HFFc6 (cell line): ENCODE measurements at regions not wholly inside any gene's neighbourhood (a gene's known extent, or its start where the extent isn't known, plus 50 kb on each side); places are given as distances from the start of the nearest gene placed in this dataset.

Experiments used
- DNase-seq: peaks from one replicate; pipeline ENCODE4 v3.0.0-alpha.2; 2018
- H3K27ac Mint-ChIP-seq: 2 replicates; pipeline ENCODE4 v1.8.0; 2020; ENCODE audit warnings: mild to moderate bottlenecking, mixed read lengths
- H3K27me3 Mint-ChIP-seq: 2 replicates; pipeline ENCODE4 v1.8.0; 2021; ENCODE audit warnings: mild to moderate bottlenecking, moderate library complexity, mixed read lengths; ENCODE audit not compliant: insufficient read depth
- H3K36me3 Mint-ChIP-seq: 2 replicates; pipeline ENCODE4 v1.8.0; 2021; ENCODE audit warnings: low read depth, mixed read lengths
- H3K4me1 Mint-ChIP-seq: 2 replicates; pipeline ENCODE4 v1.8.0; 2020; ENCODE audit warnings: low read depth, mixed read lengths
- H3K4me3 Mint-ChIP-seq: 2 replicates; pipeline ENCODE4 v1.8.0; 2020; ENCODE audit warnings: mild to moderate bottlenecking, moderate library complexity, mixed read lengths
- H3K9me3 Mint-ChIP-seq: 2 replicates; pipeline ENCODE4 v1.8.0; 2020; ENCODE audit warnings: mild to moderate bottlenecking, mixed read lengths
- TF ChIP-seq, protein P1 (sequence below): fragments of 200-600 bp; sonication (generic); IDR thresholded peaks from 2 replicates; pipeline ENCODE4 v1.5.0; 2021; ENCODE audit warnings: antibody characterized with exemption, mild to moderate bottlenecking

DNA sequence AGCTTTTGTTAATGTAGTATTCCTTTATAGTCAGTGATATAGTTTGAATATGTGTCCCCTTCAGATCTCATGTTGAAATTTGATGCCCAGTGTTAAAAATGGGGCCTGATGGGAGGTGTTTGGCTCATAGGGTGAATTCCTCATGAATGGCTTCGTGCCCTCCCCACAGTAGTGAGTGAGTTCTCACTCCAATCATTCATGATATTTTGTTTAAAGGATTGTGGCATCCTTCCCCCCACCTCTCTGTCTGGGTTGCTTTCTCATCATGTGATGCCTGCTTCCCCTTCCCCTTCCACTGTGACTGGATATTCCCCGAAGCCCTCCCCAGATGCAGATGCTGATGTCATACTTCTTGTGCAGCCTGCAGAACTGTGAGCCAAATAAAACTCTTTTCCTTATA lies 649.8 kb upstream of the NR2F2 start:
- H3K36me3 Mint-ChIP-seq, result no peaks in the 10 kb centered on the region
- H3K27me3 Mint-ChIP-seq, result no peaks in the 10 kb centered on the region
- no peak overlapping the region for H3K4me3 Mint-ChIP-seq
- no peaks in the 10 kb centered on the region for H3K9me3 Mint-ChIP-seq
- no peak overlapping the region for H3K27ac Mint-ChIP-seq
- DNase-seq, result no peak
- TF ChIP-seq, protein P1, sequence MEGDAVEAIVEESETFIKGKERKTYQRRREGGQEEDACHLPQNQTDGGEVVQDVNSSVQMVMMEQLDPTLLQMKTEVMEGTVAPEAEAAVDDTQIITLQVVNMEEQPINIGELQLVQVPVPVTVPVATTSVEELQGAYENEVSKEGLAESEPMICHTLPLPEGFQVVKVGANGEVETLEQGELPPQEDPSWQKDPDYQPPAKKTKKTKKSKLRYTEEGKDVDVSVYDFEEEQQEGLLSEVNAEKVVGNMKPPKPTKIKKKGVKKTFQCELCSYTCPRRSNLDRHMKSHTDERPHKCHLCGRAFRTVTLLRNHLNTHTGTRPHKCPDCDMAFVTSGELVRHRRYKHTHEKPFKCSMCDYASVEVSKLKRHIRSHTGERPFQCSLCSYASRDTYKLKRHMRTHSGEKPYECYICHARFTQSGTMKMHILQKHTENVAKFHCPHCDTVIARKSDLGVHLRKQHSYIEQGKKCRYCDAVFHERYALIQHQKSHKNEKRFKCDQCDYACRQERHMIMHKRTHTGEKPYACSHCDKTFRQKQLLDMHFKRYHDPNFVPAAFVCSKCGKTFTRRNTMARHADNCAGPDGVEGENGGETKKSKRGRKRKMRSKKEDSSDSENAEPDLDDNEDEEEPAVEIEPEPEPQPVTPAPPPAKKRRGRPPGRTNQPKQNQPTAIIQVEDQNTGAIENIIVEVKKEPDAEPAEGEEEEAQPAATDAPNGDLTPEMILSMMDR, result no peak
- H3K4me1 Mint-ChIP-seq, result peaks cover 28% of the 10 kb centered on the region

DNA sequence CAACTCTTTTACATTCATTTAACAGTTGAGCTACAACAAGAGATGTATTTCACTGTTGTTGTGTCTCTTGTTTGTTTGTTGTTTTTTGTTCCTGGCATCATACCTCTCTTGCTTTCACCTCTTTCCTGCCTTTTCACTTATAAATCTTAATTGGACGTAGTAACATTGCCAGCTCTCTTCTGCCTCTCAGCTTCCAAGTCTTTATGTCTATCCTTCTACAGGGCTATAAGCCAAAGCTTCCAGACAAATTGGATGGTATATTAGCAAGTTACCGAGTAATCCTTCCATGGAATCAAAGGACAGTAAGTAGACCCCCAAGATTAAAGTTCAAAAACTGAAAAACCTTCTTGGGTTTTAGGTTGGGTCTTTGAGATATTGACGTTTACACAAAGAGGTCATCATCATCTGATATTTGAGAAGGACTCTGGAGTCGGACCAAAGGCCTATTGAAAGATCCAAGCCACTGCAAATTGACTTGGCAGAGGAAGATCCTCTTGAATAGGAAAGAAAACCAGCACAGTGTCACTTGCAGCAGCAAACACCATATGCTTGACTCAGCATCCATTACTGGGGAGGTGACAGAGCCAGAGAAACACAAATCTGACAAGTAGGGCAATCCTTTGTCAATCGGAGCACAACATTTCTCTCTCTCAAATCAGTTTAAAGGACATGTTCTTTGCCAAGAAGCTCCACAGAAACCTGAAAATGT lies 648.5 kb upstream of the NR2F2 start:
- DNase-seq, result no peak
- H3K4me3 Mint-ChIP-seq, result no peak overlapping the region
- H3K36me3 Mint-ChIP-seq, result no peaks in the 10 kb centered on the region
- no peak overlapping the region for H3K27ac Mint-ChIP-seq
- H3K4me1 Mint-ChIP-seq, result peaks cover 29% of the 10 kb centered on the region
- no peaks in the 10 kb centered on the region for H3K9me3 Mint-ChIP-seq
- no peaks in the 10 kb centered on the region for H3K27me3 Mint-ChIP-seq
- TF ChIP-seq, protein P1, result no peak

DNA sequence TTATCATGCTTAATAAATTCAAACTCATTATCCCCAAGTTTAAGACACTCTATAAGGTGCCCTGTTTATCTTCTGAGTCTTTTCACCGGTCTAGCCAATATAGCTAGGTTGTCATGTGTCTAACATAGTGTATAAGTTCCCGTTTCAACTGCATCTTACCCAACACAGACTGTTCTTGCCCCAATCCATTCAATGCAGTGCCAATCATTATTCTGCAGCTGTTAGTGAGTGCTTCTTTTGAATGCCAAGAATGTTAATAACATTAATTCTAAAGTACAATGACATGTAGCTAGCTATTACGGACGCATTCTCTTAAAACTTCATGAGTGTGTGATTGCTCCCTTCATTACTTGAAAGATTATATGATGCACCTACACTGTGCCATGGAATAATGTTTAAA lies 646.4 kb upstream of the NR2F2 start:
- TF ChIP-seq, protein P1, result no peak
- peak overlapping the region; percentile 62 for H3K4me3 Mint-ChIP-seq
- no peak for DNase-seq
- no peaks in the 10 kb centered on the region for H3K36me3 Mint-ChIP-seq
- no peaks in the 10 kb centered on the region for H3K9me3 Mint-ChIP-seq
- no peaks in the 10 kb centered on the region for H3K27me3 Mint-ChIP-seq
- peak overlapping the region; percentile 89 for H3K27ac Mint-ChIP-seq
- H3K4me1 Mint-ChIP-seq, result peaks cover 39% of the 10 kb centered on the region

DNA sequence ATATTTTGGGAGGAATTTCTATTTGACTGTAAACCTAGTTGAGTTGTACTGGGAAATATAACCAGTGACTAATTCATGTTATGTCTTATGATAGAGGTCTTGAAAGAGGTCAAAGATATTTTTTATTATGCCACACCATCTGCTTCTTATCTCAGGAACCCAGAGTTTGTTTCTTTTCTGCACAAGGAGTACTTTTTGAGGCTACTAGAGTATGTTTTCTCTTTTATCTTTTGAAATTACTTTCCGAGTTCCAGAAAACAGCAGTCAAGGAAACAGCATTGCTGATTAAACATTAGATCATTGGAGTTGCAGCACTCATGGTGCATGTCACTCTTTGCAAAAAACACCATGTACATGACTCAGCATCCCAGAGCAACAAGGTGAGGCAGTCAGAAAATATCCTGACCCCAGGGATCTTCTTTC lies 645.8 kb upstream of the NR2F2 start:
- Mint-ChIP-seq H3K27me3 (no peaks in the 10 kb centered on the region), H3K9me3 (no peaks in the 10 kb centered on the region), H3K27ac (peak overlapping the region; percentile 89), H3K4me1 (peaks cover 39% of the 10 kb centered on the region), H3K36me3 (no peaks in the 10 kb centered on the region), H3K4me3 (peak overlapping the region; percentile 62)
- TF ChIP-seq, protein P1, result no peak
- DNase-seq, result peak; percentile 80

DNA sequence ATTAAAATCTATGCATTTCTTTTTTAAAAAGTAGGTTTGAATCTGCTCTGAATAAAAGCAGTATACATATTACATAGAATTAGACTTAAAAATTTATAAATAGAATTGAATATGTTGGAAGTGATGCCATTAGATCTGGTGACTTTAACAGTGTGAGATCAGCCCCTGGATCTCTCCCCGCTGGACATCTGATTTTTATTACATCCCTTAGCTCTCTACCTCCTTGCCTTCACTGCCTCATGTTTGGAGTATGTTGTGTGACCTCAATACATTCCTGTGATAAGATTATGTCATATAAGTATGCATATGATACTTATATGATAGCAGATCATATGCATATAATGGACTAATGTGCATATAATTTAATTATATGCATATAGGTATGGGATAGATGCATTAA lies 643.4 kb upstream of the NR2F2 start:
- Mint-ChIP-seq H3K4me3 (no peak overlapping the region), H3K36me3 (no peaks in the 10 kb centered on the region), H3K27ac (no peak overlapping the region), H3K9me3 (no peaks in the 10 kb centered on the region; the same call in 1 of the 2 replicates), H3K27me3 (no peaks in the 10 kb centered on the region), H3K4me1 (peaks cover 37% of the 10 kb centered on the region)
- TF ChIP-seq, protein P1, result no peak
- DNase-seq, result no peak
